NCI-H748 treated with DMSO at 0.1 percent for 48 hours (cell line): ENCODE measurements at regions not wholly inside any gene's neighbourhood (a gene's known extent, or its start where the extent isn't known, plus 50 kb on each side); places are given as distances from the start of the nearest gene placed in this dataset.
"Not testable (repeated sequence)": the region's sequence is repeated elsewhere in the genome, so short reads cannot be mapped to it uniquely, and the experiment has no call there.

ENCODE experiments used
- DNase-seq: peaks from one replicate; lab custom pipeline; 2025; lab: John Stamatoyannopoulos, UW

- no peak for DNase-seq
Measured at GRCh38 chr7:115642194-115642593, 388.4 kb downstream of the TFEC start.

DNA sequence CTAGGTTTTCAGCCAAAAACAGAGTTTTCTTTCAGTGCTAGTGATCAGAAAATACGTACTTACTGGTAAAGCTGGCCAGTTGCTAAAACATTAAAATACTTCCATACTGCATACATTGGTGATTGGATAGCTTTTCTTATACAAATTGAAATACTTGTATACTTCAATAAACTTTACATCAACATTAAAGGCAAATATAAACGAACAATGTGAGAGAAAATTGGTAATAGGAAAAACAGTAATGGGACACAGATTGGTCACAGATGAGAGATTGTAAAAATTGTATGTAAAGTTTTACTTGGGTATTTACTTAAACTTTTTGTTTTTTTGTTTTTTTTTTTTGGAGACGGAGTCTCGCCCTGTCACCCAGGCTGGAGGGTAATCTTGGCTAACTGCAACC lies 391.7 kb downstream of the TFEC start:
- no peak for DNase-seq

DNA sequence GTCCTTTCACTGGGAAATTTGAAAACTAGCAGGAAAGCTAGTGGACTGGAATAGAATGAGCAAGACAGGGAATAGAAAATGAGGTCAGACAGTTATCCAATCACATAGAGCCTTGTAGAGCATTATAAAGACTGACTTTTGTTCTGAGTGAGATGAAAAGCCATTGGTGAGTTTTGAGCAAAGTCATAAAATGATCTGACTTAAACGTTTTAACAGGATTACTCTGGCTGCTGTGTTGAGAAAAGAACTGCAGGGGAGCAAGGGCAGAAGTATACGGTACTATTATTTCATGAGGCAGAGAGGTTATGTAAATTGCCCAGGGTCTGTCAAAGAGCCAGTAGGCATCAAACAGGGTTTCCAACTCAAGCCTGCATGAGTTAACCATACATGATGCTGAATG lies 393.4 kb downstream of the TFEC start:
- DNase-seq, result no peak

GRCh38 chr7:115635876-115636275 lies 394.7 kb downstream of the TFEC start:
- DNase-seq, result no peak

GRCh38 chr7:115635376-115635775 lies 395.2 kb downstream of the TFEC start:
- peak; percentile 53 for DNase-seq

- DNase-seq, result peak; percentile 87
Measured at GRCh38 chr7:115634633-115635032, 395.9 kb downstream of the TFEC start.

DNA sequence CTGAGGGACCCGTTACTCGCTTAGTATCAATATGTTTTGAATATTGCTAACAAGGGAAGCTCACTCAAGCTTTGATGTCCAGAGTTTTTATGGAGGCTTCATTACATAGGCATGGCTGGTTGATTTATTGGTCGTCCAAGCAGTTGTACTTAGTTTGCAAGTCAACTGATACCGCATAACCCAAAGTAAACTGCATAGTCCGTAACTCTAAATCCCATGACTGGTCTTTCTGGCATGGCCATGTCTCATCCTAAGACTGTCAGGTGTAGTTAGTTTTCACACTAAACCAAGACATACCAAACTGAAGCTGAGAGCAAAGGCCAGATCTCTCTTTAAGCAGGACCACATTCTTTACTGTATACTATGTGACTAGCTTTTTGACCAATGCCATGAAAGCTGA lies 397.9 kb downstream of the TFEC start:
- DNase-seq, result no peak

DNA sequence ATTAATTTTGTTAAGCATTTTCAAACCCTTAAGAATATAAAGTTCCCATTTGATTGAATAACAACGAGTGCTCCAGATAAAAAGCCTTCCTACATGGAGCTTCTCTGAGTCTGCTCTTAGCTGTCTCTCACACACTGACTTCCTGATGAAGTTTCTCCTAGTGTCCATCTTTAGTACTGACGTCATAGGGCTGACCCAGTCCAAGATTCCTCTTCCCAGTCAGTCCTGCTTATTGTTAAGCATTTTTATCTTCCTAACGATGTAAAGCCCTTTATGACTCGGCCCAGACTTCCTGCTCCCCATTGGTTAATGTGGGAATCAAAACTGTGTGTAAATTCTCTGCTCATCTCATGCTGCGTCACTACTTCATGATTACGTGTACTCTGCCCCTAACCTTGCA lies 398.8 kb downstream of the TFEC start:
- no peak for DNase-seq

DNA sequence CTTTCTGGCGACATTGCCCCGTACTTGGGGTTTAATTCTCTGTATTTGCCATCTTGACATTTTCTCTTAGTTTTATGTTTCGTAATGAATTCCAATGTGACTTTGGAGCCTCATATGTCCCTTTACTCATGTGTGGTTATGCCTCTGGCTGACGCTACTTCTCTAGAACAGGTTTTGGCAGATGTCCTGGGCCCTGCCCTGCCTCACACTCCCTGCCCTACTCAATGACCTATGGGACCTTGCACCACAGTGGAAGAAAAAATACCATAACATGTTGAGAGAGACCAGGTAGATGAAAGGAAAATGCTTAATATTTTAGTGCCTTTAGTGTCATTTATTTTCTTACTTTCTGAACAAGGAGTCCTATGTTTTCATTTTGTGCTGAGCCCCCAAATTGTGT lies 400.5 kb downstream of the TFEC start:
- no peak for DNase-seq

GRCh38 chr7:115618676-115619075 lies 411.9 kb downstream of the TFEC start:
- DNase-seq, result no peak

DNA sequence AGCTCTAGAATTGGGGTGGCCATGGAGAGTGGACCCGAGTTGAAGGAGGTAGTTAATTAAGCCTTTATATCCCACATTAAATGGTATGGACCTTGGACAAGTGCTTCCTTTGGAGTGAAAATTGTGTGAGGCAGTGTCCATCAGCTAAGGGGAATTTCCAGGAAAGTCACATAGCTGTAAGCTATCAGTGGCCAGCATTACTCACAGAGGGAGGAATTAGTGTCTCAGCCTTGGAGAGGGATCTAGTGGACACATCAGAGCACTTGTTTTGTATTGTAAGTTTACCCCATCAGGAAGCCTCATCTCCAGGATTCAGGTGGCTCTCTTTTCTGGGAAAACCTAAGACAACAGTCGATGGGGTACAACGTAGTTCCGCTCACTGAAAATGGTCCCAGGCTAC lies 416.7 kb downstream of the TFEC start:
- no peak for DNase-seq

DNA sequence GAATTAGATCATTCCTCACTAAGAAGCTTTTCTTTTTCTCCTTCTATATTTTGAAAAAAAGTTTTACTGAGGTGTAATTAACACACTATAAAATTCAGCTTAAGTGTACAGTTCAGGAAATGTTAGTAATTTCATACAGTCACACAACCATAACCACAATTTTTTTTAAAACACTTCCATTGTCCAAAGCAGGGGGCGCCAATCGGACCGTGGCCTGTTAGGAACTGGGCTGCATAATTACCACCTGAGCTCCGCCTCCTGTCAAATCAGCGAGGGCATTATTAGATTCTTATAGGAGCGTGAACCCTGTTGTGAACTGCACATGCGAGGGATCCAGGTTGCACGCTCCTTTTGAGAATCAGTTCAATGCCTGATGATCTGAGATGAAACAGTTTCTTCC lies 427.1 kb downstream of the TFEC start:
- DNase-seq, result no peak

DNA sequence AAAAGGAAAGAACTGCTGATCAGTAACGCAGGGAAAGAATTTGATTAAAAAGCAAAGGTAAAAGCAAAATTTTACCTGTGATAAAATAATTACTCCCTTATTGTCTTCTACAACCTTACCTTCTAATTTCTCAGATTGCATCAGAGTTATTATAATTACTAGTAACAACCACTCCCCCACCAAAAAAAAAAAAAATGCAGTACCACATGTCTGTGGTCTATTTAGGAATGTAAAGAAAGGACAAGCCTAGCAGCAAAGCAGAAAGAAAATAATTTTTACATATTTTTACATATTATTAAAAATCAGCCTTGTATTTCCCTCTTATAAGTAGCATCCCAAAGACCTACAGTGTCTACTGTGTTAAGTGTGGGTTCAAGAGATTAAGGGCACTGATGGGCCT lies 430.4 kb downstream of the TFEC start:
- no peak for DNase-seq

GRCh38 chr7:115599184-115599583 lies 431.4 kb downstream of the TFEC start:
- not testable (repeated sequence) for DNase-seq

DNA sequence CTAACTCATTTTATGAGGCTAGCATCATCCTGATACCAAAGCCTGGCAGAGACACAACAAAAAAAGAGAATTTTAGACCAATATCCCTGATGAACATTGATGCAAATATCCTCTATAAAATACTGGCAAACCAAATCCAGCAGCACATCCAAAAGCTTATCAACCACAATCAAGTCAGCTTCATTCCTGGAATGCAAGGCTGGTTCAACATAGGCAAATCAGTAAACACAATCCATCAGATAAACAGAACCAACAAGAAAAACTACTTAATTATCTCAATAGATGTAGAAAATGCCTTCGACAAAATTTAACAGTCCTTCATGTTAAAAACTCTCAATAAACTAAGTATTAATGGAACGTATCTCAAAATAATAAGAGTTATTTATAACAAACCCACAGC lies 433.3 kb downstream of the TFEC start:
- DNase-seq, result not testable (repeated sequence)

DNA sequence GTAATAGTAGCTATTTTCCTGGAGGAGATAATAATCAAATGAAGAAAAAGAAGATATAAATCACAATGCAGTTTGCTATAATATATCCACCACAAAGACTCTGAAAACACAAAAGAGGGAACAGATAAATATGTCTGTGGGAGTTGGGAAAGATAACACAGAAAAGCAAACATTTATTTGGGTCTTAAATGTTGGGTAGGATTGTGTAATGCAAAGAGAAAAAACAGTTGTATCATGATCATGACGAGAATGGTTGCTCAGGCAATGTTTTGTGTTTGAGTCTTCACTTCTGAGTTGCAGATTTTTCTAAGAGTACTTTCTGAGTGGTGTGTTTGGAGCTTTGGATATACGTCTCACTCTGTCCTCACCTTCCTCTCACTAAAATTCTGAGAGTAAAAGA lies 437.5 kb downstream of the TFEC start:
- no peak for DNase-seq

DNA sequence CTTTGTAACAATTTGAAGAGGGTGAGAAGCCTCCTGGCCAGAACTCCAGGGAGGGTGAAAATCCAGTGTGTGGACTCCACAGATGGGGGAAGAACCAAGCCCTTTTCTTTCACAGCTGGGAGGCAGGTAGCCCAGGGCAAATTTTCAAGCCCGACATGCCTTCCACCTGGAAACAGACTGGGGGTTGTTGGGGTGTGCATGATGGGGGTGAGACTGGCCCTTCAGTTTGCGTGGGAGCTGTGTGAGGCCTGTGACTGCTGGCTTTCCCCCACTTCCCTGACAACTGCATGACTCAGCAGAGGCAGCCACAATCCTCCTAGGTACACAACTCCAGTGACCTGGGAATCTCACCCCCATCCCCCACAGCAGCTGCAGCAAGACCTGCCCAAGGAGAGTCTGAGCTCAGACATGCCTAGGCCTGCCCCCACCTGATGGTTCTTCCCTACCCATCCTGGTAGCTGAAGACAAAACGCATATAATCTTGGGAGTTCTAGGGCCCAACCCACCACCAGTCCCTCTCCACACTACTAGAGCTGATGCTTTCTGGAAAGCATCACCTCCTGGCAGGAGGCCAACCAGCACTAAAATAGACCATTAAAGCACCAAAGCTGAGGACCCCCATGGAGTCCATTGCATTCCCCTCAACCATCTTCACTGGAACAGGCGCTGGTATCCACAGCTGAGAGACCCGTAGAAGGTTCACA lies 445.4 kb downstream of the TFEC start:
- no peak for DNase-seq

- DNase-seq, result no peak
Measured at GRCh38 chr7:115582956-115583355, 447.6 kb downstream of the TFEC start.

DNA sequence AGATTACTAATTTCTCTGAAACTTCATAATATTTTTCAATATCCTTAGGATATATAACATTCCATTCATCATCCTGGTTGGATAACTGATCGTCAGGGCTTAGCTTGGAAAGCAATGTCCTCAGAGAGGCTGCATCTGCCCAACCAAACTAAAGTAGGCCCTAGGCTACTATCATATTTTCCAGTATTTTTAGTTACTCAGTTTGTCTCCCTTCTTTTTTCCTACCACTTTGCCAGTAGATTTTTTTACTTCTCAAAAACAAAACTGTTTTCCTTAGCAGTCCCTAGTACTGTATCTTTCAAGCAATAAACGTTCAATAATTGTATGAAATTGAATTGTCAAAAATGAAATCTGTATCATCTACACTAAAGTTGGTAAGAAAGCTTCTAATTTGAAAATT lies 452.0 kb downstream of the TFEC start:
- no peak for DNase-seq

DNA sequence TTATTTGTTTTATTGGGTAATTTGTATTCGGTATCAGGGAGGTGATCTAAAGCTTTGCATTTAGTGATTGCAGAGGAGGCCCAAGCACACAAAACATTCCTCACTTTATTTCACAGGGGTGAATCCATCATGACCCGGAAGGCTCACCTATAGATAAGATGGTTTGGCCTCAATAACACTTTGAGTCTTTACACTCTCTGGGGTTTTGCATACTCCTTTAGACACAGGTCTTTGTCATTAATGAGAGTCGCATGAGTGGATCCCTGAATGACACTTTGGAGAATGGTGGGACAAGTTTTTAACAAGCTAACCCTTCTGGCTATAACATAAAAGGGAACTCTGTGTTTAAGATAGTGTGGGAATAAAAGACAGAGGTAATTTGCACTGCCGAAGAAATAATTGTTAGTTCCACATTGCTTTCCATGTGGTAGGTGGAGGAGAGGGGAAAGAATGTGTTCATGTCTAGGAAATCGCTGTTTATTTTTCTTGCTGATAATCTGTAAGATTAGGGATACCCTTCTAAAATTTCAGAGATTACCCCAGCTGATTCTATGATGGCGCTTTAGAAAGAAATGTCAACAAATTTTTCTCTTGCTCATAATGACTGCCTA lies 455.8 kb downstream of the TFEC start:
- DNase-seq, result no peak

DNA sequence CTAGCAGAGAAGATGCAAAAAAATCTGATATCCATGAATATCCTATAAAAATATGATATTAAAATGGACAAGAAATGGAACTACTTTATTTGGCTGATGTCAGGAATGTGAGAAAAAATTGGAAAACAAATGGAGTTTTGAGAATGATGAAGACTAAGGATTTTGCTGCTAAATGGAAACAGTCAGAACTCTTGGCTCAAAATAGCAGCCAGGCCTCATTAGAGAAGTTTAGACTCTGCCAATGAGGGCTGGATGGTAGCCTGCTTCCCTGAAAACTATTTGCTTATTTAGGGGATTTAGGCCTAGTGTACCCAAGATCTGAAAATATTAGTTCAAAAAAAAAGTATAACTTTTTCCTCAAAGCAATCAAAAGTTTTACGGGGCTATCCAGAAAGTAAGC lies 458.5 kb downstream of the TFEC start:
- no peak for DNase-seq

DNA sequence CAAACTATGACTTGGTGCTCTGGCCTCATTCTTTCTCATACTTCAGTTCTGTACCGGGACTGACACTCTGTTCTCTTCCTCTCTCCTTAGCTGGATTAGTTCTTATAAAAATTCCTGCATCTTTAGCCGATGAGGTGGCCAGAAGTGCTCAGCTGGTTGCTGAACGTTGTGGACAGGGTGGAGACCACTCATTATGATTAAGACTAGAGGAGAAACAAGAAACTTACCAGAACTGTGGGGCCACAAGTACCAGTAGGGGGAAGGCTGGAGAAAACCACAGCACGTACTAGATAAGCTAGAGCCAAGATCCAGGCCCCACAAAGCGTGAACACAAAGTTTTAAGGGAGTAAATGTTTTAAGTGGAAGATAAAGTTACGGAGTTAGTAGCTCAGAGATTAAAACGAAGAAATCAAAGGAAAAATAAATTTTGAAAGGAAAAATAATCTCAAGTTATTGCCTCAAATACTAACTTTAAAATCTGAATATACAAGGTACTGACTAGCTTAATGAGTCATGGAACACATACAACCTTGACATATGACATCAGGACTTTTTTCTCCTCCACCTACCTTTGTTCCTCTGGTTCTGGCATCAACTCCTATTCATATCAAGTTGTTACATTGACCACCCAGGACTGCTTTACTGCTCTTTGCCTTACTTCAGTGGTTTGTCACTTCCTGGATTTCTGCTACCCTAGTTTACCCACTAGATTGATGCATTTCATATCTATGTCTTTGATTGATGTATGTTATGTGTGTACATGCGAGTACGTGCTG lies 469.0 kb downstream of the TFEC start:
- no peak for DNase-seq

DNA sequence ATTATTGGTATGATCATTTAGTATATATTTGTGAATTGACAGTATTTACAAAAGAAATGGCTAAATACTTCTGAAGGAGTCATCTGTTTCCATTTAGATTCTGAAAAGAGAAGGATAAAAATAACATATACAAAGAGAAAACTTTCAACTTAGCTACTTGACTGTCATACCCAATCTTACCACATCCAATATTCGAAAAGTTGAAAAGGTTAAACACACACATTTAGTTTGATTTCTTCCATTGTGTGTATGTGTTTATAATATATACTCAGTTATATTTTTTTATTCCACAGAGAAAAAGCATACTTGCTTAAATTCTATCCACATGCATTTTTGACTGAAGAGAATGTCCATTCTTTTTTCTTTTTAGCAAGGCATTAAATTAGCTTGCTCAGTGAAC lies 470.7 kb downstream of the TFEC start:
- DNase-seq, result no peak
